HCT116 (cell line): ENCODE measurements at regions not wholly inside any gene's neighbourhood (a gene's known extent, or its start where the extent isn't known, plus 50 kb on each side); places are given as distances from the start of the nearest gene placed in this dataset.

Experiments
- CEBPB ChIP-seq: IDR thresholded peaks from 2 replicates; pipeline ENCODE4 v1.6.1; 2012; ENCODE audit warnings: low read depth
- EGR1 ChIP-seq: IDR thresholded peaks from 2 replicates; pipeline ENCODE4 v1.6.1; 2012; ENCODE audit warnings: low read depth
- EZH2 ChIP-seq: fragments of 200-600 bp; sonication (generic); IDR thresholded peaks from 2 replicates; pipeline ENCODE4 v1.6.1; 2017; ENCODE audit warnings: antibody characterized with exemption, mixed run types
- EZH2phosphoT487 ChIP-seq: fragments of 200-600 bp; IDR thresholded peaks from 2 replicates; pipeline ENCODE4 v1.6.1; 2018; ENCODE audit warnings: antibody characterized with exemption, borderline replicate concordance
- POLR2A ChIP-seq: IDR thresholded peaks from 2 replicates; pipeline ENCODE4 v1.7.0; 2011; ENCODE audit warnings: borderline replicate concordance; ENCODE audit not compliant: insufficient read depth, insufficient read length; ENCODE audit errors: extremely low read depth
- RAD21 ChIP-seq: IDR thresholded peaks from 2 replicates; pipeline ENCODE4 v1.6.1; 2012; ENCODE audit warnings: low read depth, mild to moderate bottlenecking
- SRF ChIP-seq: IDR thresholded peaks from 2 replicates; pipeline ENCODE4 v1.6.1; 2012; ENCODE audit warnings: low read depth
- YY1 ChIP-seq: IDR thresholded peaks from 2 replicates; pipeline ENCODE4 v1.6.1; 2011; ENCODE audit warnings: low read length, low read depth, moderate library complexity, mild to moderate bottlenecking; ENCODE audit not compliant: insufficient replicate concordance; ENCODE audit errors: extremely low read depth
- ZBTB33 ChIP-seq: IDR thresholded peaks from 2 replicates; pipeline ENCODE4 v1.6.1; 2011; ENCODE audit warnings: mild to moderate bottlenecking, low read length, moderate library complexity; ENCODE audit not compliant: insufficient replicate concordance; ENCODE audit errors: extremely low read depth
- TF ChIP-seq, protein P1 (sequence below), 3 experiments: fragments of 200-600 bp in 1 of 3; sonication (generic) in 1 of 3; IDR thresholded peaks in 2 of 3; conservative IDR thresholded peaks in 1 of 3; 2 replicates each; pipeline ENCODE4 v1.5.1; 2012 to 2017; ENCODE audit warnings: low read depth in 2 of 3, low read length in 2 of 3, antibody characterized with exemption in 1 of 3, borderline replicate concordance in 1 of 3, control low read depth in 1 of 3, mild to moderate bottlenecking in 1 of 3, mixed read lengths in 1 of 3, mixed run types in 1 of 3, moderate library complexity in 1 of 3; ENCODE audit not compliant: insufficient read depth in 1 of 3
- TF ChIP-seq, protein P2 (sequence below): IDR thresholded peaks from 2 replicates; pipeline ENCODE4 v1.6.1; 2012

DNA sequence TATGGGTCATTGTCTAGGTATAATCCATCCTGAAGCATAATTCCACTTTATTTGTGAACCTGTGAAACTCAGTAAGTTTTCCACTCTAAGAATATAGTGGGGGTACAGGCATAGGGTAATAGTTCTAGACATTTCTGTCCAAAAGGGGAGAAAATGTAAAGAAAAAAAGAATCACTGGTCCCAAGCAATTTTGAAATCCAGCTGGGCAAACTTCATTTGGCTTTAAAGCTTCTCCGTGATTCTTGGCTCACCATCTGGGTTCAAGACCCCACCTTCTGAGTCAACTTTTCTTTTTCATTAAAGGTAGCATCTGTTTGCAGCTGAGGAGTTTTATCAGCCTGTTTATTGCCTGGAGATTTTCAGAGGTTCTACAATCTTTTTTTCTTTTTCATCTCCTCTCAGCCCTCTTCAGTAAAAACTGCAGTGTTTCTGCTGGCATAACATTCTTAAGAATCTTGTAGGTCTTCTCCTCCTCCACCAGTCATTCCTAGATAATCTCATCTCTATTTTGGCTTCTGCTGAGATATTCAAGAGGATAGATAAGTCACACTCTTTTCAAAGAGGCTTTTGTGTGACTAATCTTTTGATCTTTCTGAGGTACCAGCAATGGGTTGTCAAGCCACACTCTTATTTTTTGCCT is 126.1 kb upstream of the PITX1 start:
- TF ChIP-seq, protein P1, sequence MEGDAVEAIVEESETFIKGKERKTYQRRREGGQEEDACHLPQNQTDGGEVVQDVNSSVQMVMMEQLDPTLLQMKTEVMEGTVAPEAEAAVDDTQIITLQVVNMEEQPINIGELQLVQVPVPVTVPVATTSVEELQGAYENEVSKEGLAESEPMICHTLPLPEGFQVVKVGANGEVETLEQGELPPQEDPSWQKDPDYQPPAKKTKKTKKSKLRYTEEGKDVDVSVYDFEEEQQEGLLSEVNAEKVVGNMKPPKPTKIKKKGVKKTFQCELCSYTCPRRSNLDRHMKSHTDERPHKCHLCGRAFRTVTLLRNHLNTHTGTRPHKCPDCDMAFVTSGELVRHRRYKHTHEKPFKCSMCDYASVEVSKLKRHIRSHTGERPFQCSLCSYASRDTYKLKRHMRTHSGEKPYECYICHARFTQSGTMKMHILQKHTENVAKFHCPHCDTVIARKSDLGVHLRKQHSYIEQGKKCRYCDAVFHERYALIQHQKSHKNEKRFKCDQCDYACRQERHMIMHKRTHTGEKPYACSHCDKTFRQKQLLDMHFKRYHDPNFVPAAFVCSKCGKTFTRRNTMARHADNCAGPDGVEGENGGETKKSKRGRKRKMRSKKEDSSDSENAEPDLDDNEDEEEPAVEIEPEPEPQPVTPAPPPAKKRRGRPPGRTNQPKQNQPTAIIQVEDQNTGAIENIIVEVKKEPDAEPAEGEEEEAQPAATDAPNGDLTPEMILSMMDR (IDR thresholded peaks at IDR 0.05 in 2 of 3, conservative IDR thresholded peaks at IDR 0.05 in 1 of 3; ENCODE audit: borderline replicate concordance in 1 of 3, insufficient read depth in 1 of 3, low read depth in 2 of 3, low read length in 2 of 3): no peak
- no peak for TF ChIP-seq POLR2A
- TF ChIP-seq, protein P2, sequence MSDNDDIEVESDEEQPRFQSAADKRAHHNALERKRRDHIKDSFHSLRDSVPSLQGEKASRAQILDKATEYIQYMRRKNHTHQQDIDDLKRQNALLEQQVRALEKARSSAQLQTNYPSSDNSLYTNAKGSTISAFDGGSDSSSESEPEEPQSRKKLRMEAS: no peak
- TF ChIP-seq EZH2: no peak
- no peak for TF ChIP-seq CEBPB
- no peak for TF ChIP-seq RAD21
- no peak for TF ChIP-seq SRF
- TF ChIP-seq EGR1: no peak
- TF ChIP-seq EZH2phosphoT487: no peak
- TF ChIP-seq ZBTB33: no peak
- no peak for TF ChIP-seq YY1
